Heart left ventricle (tissue), 16 donors: ENCODE measurements at regions not wholly inside any gene's neighbourhood (a gene's known extent, or its start where the extent isn't known, plus 50 kb on each side); places are given as distances from the start of the nearest gene placed in this dataset.

Source experiments
- ATAC-seq, 4 donors: fragments of 200-7000 bp; cut with Tn5 transposase; one replicate each; pipeline ENCODE4 v1.9.1; 2020 to 2022; ENCODE audit warnings: moderate library complexity in 4 of 4, mild to moderate bottlenecking in 3 of 4, moderate number of reproducible peaks in 1 of 4
- DNase-seq, 5 donors: peaks; one replicate each; pipeline ENCODE4 v3.0.0-alpha.2; 2020
- H3K27ac ChIP-seq, 12 donors: fragments of 200-600 bp; sonication (generic) in 4 of 12; one replicate each; pipeline versions ENCODE4 v1.5.0 to v1.8.0; 2016 to 2022; ENCODE audit warnings: mild to moderate bottlenecking in 2 of 12
- H3K27me3 ChIP-seq, 9 donors: fragments of 200-600 bp; sonication (generic) in 2 of 9; one replicate each; pipeline versions ENCODE4 v1.5.1 to v1.8.0; 2016 to 2022; ENCODE audit warnings: mild to moderate bottlenecking in 3 of 9
- H3K36me3 ChIP-seq, 9 donors: fragments of 200-600 bp; sonication (generic) in 2 of 9; one replicate each; pipeline versions ENCODE4 v1.5.0 to v1.8.0; 2018 to 2022; ENCODE audit warnings: mild to moderate bottlenecking in 2 of 9
- H3K4me1 ChIP-seq, 12 donors: fragments of 200-600 bp; sonication (generic) in 4 of 12; one replicate each; pipeline versions ENCODE4 v1.5.0 to v1.8.0; 2016 to 2022; ENCODE audit warnings: mild to moderate bottlenecking in 3 of 12
- H3K4me3 ChIP-seq, 12 donors: fragments of 200-600 bp; sonication (generic) in 4 of 12; one replicate each; pipeline versions ENCODE4 v1.5.0 to v1.8.0; 2017 to 2022; ENCODE audit warnings: mild to moderate bottlenecking in 9 of 12, moderate library complexity in 4 of 12
- H3K9me3 ChIP-seq, 12 donors: fragments of 200-600 bp; sonication (generic) in 4 of 12; one replicate each; pipeline versions ENCODE4 v1.5.0 to v1.8.0; 2016 to 2022; ENCODE audit warnings: mild to moderate bottlenecking in 1 of 12
- POLR2A ChIP-seq, 2 donors: fragments of 450-650 bp; IDR thresholded peaks; one replicate each; pipeline ENCODE4 v1.6.1; 2017; ENCODE audit warnings: antibody characterized with exemption in 2 of 2, mild to moderate bottlenecking in 2 of 2, moderate library complexity in 2 of 2
- WGBS, 4 donors: extraction: QIAGEN DNeasy Blood & Tissue Kit in 2 of 4; methylation state at CpG; one replicate each; pipeline versions ENCODE4 v1.1.5 to v1.1.7; 2013 to 2018; 5-methylcytosine and 5-hydroxymethylcytosine counted together
- intact Hi-C, 10 donors: fragments of 100-400 bp; cut with DNase I; formaldehyde crosslinking; loops; one replicate each; pipeline versions ENCODE4 v1.11.1 to v1.14.2; 2022
- TF ChIP-seq, protein P1 (sequence below), 12 donors: fragments of 200-600 bp; sonication (generic) in 4 of 12; IDR thresholded peaks; one replicate each; pipeline versions ENCODE4 v1.5.0 to v1.8.0; 2018 to 2022; ENCODE audit warnings: antibody characterized with exemption in 12 of 12, mild to moderate bottlenecking in 5 of 12
- donor health status: ischemic (EF 13 %, LVEDD 7.1; RV severe dilation, severe dysfunction).
- donor health status: healthy with polysubstance abuse.
- donor health status: DM: no; HTN: yes; CAD: no.
- donor health status: DM: no; HTN: no; CAD: no.
- donor health status: ischemic (EF 25% LVEDD 6.9; RV normal size, moderate dysfunction).
- donor health status: ischemic (EF 25% LVEDD 5.7; RV mildly dilated, moderate dysfunction).
- donor health status: healthy.
- donor health status: DM: yes; HTN: yes; CAD: no.
- donor health status: ischemic (EF 35%, LVEDD 5.7; RV mildly dilated, moderate dysfunction).
- donor health status: nonischemic (EF 11% LVEDD 7.7; RV severe dilation, severe dysfunction).
- donor health status: DM: yes; HTN: yes; CAD: no.
- donor health status: PGD.
- donor health status: ischemic (EF 29% LVEDD 5.4; RV normal size, mild dysfunction).
- donor health status: nonischemic (EF 23%, LVEDD 6.1; RV moderate dilation, normal function).

DNA sequence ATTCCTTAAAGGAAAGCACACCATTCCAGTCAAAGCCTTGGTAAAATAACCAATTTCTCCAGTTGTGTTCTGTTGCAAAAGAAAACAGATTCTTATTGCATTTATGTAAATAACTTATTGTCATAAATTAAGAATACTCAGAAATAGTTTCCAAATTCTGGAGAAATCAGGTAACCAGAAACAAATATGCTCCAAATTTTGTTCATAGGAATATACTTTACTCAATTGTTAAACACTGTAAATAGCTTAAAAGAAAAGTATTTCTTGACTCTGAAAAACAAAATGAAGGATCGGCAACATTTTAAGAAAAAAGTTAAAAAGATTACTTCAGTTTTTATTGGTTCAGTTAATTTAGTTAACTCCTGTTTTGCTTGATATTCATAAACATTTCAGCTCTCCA is 67.1 kb upstream of the PIK3CG start:
- intact Hi-C loops, result loop anchor here in 5 of 10 donors (5.0 to 10.0 kb wide), 2 partner anchors 147 to 349 kb away; no protein-coding TSS in a partner anchor
- TF ChIP-seq, protein P1, sequence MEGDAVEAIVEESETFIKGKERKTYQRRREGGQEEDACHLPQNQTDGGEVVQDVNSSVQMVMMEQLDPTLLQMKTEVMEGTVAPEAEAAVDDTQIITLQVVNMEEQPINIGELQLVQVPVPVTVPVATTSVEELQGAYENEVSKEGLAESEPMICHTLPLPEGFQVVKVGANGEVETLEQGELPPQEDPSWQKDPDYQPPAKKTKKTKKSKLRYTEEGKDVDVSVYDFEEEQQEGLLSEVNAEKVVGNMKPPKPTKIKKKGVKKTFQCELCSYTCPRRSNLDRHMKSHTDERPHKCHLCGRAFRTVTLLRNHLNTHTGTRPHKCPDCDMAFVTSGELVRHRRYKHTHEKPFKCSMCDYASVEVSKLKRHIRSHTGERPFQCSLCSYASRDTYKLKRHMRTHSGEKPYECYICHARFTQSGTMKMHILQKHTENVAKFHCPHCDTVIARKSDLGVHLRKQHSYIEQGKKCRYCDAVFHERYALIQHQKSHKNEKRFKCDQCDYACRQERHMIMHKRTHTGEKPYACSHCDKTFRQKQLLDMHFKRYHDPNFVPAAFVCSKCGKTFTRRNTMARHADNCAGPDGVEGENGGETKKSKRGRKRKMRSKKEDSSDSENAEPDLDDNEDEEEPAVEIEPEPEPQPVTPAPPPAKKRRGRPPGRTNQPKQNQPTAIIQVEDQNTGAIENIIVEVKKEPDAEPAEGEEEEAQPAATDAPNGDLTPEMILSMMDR (IDR thresholded peaks at IDR 0.05), result no peak
- no peak for TF ChIP-seq POLR2A (IDR thresholded peaks at IDR 0.05)
- 95 to 100% (median 98%) methylated on average over 1 of the region's 1 CpG for WGBS, 4 donors
- ATAC-seq (no peak), DNase-seq (no peak)
- Histone ChIP-seq H3K27me3 (no peaks in the 10 kb centered on the region), H3K9me3 (peaks cover 0 to 12% (median 4%) of the 10 kb centered on the region in 12 donors), H3K4me3 (no peak overlapping the region), H3K36me3 (no peaks in the 10 kb centered on the region), H3K4me1 (no peaks in the 10 kb centered on the region), H3K27ac (no peak overlapping the region)

DNA sequence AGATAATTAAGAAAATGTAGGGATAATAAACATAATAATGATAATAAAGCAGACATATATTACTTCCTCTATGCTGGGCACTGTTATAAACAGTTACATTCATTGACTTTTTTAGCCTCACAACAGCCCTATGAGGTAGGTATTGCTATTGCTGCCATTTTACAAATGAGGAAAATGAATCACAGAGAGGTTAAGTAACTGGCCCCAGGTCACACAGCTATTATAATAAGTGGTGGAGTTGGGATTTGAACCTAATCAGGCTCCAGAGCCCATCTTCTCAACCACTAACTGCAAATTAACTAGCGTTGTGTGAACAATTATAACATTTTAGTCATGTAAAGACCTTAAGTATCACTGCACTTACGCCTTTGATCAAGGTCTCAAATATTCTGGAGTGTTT is 62.5 kb upstream of the PIK3CG start:
- Histone ChIP-seq H3K9me3 (peaks cover 0 to 11% (median 4%) of the 10 kb centered on the region in 12 donors), H3K36me3 (no peaks in the 10 kb centered on the region), H3K4me1 (no peaks in the 10 kb centered on the region), H3K27me3 (no peaks in the 10 kb centered on the region), H3K4me3 (no peak overlapping the region), H3K27ac (no peak overlapping the region)
- ATAC-seq (no peak), DNase-seq (no peak)
- 92 to 99% (median 94%) methylated on average over 2 of the region's 2 CpGs for WGBS, 4 donors
- intact Hi-C loops, result loop anchor here in 1 of 10 donors (10.0 kb wide), 1 partner anchor 112 kb away; no protein-coding TSS in a partner anchor
- TF ChIP-seq POLR2A (IDR thresholded peaks at IDR 0.05), result no peak
- TF ChIP-seq, protein P1 (IDR thresholded peaks at IDR 0.05), result no peak

DNA sequence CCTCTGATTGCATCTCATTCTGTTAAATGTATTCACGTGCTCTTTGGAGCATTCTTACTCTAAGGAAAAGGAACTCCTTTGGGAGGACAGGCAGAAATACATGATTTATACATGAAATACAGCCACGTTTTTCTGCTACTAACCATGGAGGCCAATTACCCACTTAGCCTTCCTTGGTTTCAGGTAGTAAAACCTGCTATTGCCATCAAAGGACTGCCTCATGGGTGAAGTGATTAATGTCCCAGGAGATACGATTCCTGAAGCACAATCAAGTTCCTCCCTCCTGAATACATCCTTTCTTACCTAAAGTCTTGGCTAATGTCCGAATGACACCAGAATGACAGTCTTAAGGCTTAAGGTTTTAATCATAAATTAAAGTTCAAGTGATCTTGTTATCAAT is 58.5 kb upstream of the PIK3CG start:
- Histone ChIP-seq H3K27ac (no peak overlapping the region), H3K36me3 (no peaks in the 10 kb centered on the region), H3K9me3 (no peaks in the 10 kb centered on the region), H3K27me3 (no peaks in the 10 kb centered on the region), H3K4me3 (no peak overlapping the region), H3K4me1 (peaks cover 0 to under 1% (median 0%) of the 10 kb centered on the region in 12 donors)
- TF ChIP-seq POLR2A (IDR thresholded peaks at IDR 0.05), result no peak
- TF ChIP-seq, protein P1 (IDR thresholded peaks at IDR 0.05), result no peak
- DNase-seq (no peak), ATAC-seq (no peak)
- intact Hi-C loops, result loop anchor here in 1 of 10 donors (10.0 kb wide), 1 partner anchor 108 kb away; no protein-coding TSS in a partner anchor
- WGBS, 4 donors, result 63 to 70% (median 67%) methylated on average over 4 of the region's 4 CpGs

DNA sequence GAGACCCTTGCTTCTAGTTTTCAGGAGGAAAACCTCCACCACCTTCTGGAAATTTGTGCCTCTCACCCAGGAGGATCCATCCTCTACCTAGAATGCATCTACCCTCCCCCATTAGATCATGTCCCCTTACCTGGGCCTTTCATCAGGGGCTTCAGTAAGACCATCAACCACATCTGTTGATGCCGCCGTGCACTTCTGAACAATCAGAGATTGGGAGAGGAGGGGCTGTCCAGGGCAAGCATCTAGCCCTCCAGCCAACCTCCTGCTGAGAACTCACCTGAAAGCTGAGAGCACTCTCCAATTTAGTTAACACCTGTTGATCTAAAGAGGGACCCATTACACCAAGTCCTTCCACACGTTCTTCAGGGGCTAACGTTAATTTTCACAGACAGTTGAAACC is 57.6 kb upstream of the PIK3CG start:
- H3K27ac ChIP-seq, result no peak overlapping the region
- no peaks in the 10 kb centered on the region for H3K9me3 ChIP-seq
- intact Hi-C loops, result loop anchor here in 1 of 10 donors (10.0 kb wide), 1 partner anchor 107 kb away; no protein-coding TSS in a partner anchor
- peaks cover 0 to 9% (median 0%) of the 10 kb centered on the region in 12 donors for H3K4me1 ChIP-seq
- 86 to 90% (median 88%) methylated on average over 4 of the region's 4 CpGs for WGBS, 4 donors
- no peaks in the 10 kb centered on the region for H3K27me3 ChIP-seq
- no peaks in the 10 kb centered on the region for H3K36me3 ChIP-seq
- H3K4me3 ChIP-seq, result no peak overlapping the region
- TF ChIP-seq POLR2A (IDR thresholded peaks at IDR 0.05), result no peak
- TF ChIP-seq, protein P1 (IDR thresholded peaks at IDR 0.05), result no peak
- DNase-seq (no peak), ATAC-seq (no peak)
